GM21360 (cell line): ENCODE measurements at regions not wholly inside any gene's neighbourhood (a gene's known extent, or its start where the extent isn't known, plus 50 kb on each side); places are given as distances from the start of the nearest gene placed in this dataset.
"Not testable (repeated sequence)": the region's sequence is repeated elsewhere in the genome, so short reads cannot be mapped to it uniquely, and the experiment has no call there.

Source experiments
- ATAC-seq: cut with Tn5 transposase; IDR thresholded peaks from one replicate; pipeline ENCODE4 v1.9.1; 2021; ENCODE audit warnings: mild to moderate bottlenecking, moderate library complexity; ENCODE audit not compliant: unreplicated experiment

DNA sequence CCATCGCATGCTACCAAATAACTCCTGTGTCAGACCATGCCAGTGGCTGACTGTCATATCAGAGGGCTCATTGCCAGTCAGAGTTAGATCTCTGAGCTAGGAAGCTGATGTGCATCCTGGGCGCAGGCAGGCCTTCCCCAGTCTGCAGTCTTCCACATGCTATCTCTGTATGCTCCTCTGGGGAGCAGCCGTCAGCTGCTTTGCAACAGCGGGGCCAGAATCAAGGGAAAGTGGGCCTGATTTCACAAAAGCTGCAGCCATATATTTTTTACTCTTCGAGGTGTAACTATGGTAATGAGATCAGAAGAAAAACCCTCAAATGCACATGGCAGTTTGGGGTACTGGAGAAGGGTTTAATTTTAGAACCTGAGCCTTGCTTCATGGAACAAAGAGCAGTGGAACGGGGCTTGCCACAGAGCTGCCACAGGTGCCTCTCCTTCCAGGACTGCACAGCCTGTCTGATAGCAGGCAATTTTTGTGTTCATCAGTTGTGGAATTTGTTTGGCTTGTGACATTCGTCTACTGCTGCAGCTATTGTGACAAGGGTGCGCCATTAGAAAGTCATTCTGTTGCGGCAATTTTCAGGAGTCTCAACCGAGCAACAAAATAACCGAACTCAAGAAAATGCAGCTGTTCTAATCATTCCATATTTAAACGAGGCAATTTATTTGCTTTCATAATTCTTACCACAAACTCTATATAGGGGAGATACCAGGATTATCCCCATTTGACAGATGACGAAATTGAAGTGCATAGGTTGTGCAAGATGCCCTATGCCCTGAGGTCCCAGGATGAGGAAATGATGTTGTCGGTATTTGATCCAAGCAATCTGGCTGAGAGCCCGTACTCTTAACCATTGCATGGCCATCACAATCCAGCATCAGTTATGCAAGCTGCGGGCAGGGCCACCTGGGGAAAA, 109.6 kb upstream of the CYRIA start:
- ATAC-seq: no peak

DNA sequence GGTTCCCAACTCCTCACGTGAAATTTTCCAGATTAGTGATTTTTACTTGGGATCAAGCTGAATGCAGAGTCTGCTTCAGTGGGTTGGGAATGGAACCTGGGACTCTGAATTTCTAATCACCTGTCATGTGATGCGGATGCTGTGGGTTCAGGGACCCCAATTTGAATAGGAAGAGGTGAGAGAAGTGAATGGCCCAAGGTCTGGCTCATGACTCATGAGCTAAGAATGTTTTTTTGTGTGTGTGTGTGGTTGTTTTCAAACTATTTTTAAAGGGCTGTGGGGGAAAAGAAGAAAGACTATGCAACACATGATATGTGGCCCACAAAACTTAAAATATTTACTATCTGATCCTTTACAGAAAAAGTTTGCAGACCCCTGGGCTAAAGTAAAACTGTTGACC, 108.5 kb upstream of the CYRIA start:
- ATAC-seq: no peak

GRCh38 chr2:16773080-16773713, 107.6 kb upstream of the CYRIA start:
- ATAC-seq: peak; percentile 85

DNA sequence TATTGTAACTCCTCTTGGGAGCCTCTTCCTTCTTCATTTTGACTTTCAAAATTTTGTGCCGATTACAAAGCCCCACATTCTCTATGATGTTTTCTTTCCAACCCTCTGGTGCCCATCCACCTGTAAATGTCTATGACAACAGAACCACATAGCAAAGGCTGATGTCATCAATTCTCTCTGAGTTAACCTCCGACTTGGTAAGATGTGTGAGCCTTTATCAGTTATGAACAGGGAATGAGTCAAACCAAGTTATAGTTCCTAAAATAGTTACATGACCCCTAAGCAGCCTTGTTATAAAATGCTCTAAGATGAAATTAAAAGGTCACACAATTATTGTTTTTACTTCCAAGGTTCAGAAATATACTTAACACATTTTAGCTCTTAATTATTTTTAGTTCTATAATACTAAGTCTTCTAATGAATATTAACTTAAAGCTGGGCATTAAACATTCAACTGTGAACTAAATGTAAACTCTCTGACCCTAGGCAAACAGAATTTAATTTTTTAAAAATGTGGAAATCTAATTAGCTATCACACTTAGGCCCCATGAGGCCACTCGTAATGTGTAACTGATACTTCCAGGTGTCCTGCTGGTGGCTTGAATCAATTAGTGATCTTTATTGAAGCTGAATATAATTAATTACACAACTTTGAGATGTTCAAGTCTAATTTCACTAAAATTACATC, 102.3 kb upstream of the CYRIA start:
- no peak for ATAC-seq

DNA sequence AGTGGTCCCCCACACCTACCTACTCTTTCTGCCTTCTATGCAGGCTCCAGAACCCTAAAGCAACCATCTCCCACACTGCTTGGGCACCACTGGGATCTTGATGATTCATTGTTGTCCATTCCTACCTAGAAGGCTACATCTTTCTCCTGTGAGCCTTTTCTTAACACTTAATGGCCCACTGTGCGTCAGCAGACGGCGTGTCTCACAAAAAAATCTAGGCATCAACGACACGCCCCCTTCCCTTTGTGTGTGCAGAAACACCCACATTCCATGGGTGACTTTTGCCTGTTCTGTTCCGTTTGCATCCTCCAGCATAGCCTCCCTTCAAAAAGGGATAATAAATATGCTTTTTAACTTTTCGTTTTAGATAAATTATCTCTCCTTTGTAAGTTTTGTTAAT, 99.7 kb upstream of the CYRIA start:
- no peak for ATAC-seq

- ATAC-seq: no peak
Measured at GRCh38 chr2:16764487-16764886, 98.9 kb upstream of the CYRIA start.

GRCh38 chr2:16763493-16763899, 97.9 kb upstream of the CYRIA start:
- ATAC-seq: no peak

- no peak for ATAC-seq
Measured at GRCh38 chr2:16763056-16763455, 97.4 kb upstream of the CYRIA start.

- ATAC-seq: no peak
Measured at GRCh38 chr2:16760426-16760825, 94.8 kb upstream of the CYRIA start.

- ATAC-seq: peak; percentile 91
Measured at GRCh38 chr2:16756831-16757644, 91.4 kb upstream of the CYRIA start.

GRCh38 chr2:16755442-16755841, 89.8 kb upstream of the CYRIA start:
- no peak for ATAC-seq

GRCh38 chr2:16753025-16753424, 87.4 kb upstream of the CYRIA start:
- ATAC-seq: not testable (repeated sequence)

DNA sequence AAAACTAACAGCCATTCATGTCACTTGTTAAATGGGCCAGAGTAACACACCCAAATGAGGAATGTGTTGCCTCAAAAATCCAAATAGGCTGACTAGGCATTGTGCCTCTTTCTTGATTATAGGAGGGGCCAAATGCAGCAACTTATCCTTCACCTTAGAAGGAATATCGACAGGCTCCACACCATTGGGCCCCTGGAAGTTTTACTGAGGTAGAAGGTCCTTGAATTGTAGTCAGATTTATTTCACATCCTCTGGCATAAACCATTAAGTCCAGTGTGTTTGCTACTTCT, 85.2 kb upstream of the CYRIA start:
- ATAC-seq: not testable (repeated sequence)

- ATAC-seq: no peak
Measured at GRCh38 chr2:16750175-16750924, 84.7 kb upstream of the CYRIA start.

DNA sequence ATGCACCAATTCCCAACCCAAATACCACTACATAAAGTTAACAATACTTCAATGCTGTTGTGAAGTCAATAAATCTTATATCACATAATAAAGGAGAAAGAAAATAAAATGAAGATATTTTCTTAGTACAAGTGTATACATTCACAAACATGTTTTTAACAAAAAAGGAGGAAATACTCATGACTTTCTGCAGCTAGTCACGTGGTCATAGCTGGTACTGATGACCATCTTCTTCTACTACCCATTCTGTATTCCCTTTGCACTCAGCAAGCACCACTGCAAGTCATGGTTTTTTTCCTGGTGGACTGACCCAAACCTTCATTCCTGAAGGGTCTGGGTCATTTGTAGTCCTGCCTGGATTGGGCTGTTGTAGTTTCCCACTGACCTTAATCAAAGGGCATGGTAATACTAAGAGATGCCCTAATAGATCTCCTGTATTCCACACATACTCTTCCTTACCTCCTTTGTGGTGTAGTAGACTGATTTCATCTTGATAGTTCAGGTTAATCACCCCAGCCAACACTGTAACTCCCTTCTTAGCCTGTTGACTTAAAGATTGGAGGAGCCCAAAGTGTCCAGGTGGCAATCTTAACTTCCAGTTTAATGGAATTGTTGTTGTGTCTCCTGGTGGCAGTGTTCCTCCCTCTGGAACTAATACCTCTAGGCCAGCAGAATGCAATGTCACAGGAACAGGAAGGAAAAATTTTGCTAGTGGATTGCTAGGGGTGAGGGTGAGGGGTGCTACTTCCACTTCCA, 83.1 kb upstream of the CYRIA start:
- not testable (repeated sequence) for ATAC-seq

DNA sequence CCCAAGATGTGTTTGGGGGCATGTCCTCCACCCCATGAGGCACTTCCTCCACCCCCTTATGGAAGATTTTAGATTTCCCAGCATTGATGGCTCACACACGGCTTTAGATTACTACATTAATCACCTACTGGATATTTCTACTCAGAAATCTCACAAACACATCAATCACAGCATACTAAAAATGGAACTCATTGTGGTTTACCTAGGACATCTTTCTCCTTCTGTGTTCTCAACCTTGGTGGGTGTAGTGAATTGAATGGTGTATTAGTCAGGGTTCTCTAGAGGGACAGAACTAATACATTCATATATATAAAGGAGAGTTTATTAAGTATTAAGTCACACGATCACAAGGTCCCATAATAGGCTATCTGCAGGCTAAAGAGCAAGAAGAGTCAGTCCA, 82.1 kb upstream of the CYRIA start:
- no peak for ATAC-seq

- ATAC-seq: no peak
Measured at GRCh38 chr2:16747257-16747656, 81.6 kb upstream of the CYRIA start.

- no peak for ATAC-seq
Measured at GRCh38 chr2:16746833-16747232, 81.2 kb upstream of the CYRIA start.

- no peak for ATAC-seq
Measured at GRCh38 chr2:16746329-16746728, 80.7 kb upstream of the CYRIA start.

DNA sequence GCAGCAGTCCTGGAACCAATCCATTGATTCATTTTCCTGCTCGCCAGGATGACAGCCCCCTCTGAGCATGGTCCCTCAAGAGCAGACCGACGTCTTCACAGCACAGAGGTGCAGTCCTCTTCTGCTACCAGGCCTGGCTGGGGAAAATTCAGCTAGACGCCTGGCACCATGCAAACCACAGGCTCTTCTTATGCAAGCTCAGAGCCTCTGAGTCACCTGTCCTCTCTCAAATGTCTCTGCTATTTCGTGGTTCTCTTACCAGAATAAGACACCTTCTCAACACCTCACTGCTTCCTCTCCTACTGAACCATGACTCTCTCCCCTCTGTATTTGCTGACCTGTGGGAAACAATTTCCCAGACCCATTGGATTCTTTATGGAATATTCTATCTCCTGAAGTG, 79.8 kb upstream of the CYRIA start:
- ATAC-seq: no peak
